Esophagus squamous epithelium (tissue), 5 donors: ENCODE measurements at regions not wholly inside any gene's neighbourhood (a gene's known extent, or its start where the extent isn't known, plus 50 kb on each side); places are given as distances from the start of the nearest gene placed in this dataset.
"Not testable (repeated sequence)": the region's sequence is repeated elsewhere in the genome, so short reads cannot be mapped to it uniquely, and the experiment has no call there.

Source experiments
- DNase-seq: peaks from one replicate; lab custom pipeline; 2025; lab: John Stamatoyannopoulos, UW
- H3K27ac ChIP-seq, 4 donors: fragments of 200-600 bp; sonication (generic); one replicate each; pipeline ENCODE4 v1.5.1; 2016 to 2019; ENCODE audit warnings: mild to moderate bottlenecking in 1 of 4
- H3K27me3 ChIP-seq, 4 donors: fragments of 200-600 bp; sonication (generic); 1 replicate in 3 of 4; 2 replicates in 1 of 4; pipeline versions ENCODE4 v1.5.1 to v1.6.0; 2017 to 2021; ENCODE audit warnings: antibody characterized with exemption in 1 of 4
- H3K36me3 ChIP-seq, 3 donors: fragments of 200-600 bp; sonication (generic); one replicate each; pipeline ENCODE4 v1.5.1; 2016 to 2019
- H3K4me1 ChIP-seq, 3 donors: fragments of 200-600 bp; sonication (generic); one replicate each; pipeline ENCODE4 v1.5.1; 2017 to 2019
- H3K4me3 ChIP-seq, 4 donors: fragments of 200-600 bp; sonication (generic); 1 replicate in 3 of 4; 2 replicates in 1 of 4; pipeline ENCODE4 v1.5.1; 2016 to 2019; ENCODE audit warnings: mild to moderate bottlenecking in 2 of 4, moderate library complexity in 1 of 4
- H3K9me3 ChIP-seq, 3 donors: fragments of 200-600 bp; sonication (generic); one replicate each; pipeline ENCODE4 v1.5.1; 2016 to 2019
- CTCF ChIP-seq, 6 experiments: fragments of 450-650 bp in 4 of 6; fragments of 200-600 bp in 2 of 6; sonication (generic) in 2 of 6; IDR thresholded peaks; one replicate each; pipeline ENCODE4 v1.5.1; 2016 to 2019; ENCODE audit warnings: antibody characterized with exemption in 6 of 6, mild to moderate bottlenecking in 4 of 6, moderate library complexity in 4 of 6
- POLR2A ChIP-seq, 4 donors: fragments of 450-650 bp; IDR thresholded peaks; one replicate each; pipeline ENCODE4 v1.6.1; 2017; ENCODE audit warnings: antibody characterized with exemption in 4 of 4, mild to moderate bottlenecking in 4 of 4, moderate library complexity in 3 of 4
- WGBS, 2 donors: methylation state at CpG; one replicate each; pipeline ENCODE4 v1.1.5; 2018; 5-methylcytosine and 5-hydroxymethylcytosine counted together
- intact Hi-C: fragments of 100-400 bp; cut with DNase I; formaldehyde crosslinking; loops from one replicate; pipeline ENCODE4 v1.15.0; 2022
- donor health status: DM: yes; HTN: yes; CAD: no.

- Histone ChIP-seq H3K9me3 (peaks cover 0 to 13% (median 0%) of the 10 kb centered on the region in 3 donors), H3K4me1 (no peaks in the 10 kb centered on the region), H3K27ac (no peak overlapping the region), H3K27me3 (no peaks in the 10 kb centered on the region), H3K36me3 (no peaks in the 10 kb centered on the region), H3K4me3 (no peak overlapping the region)
- no peak for DNase-seq
- TF ChIP-seq POLR2A (IDR thresholded peaks at IDR 0.05) (no peak), CTCF (IDR thresholded peaks at IDR 0.05) (no peak)
- intact Hi-C loops: no loop called here
Measured at GRCh38 chr14:48289701-48290100, 614.3 kb upstream of the MDGA2 start.

- peaks cover 0 to 16% (median 3%) of the 10 kb centered on the region in 3 donors for H3K9me3 ChIP-seq
- intact Hi-C loops, H3K36me3 ChIP-seq, H3K27me3 ChIP-seq, H3K27ac ChIP-seq, DNase-seq, H3K4me3 ChIP-seq, H3K4me1 ChIP-seq: not testable (repeated sequence)
- WGBS, 2 donors: 84 to 96% methylated on average over 5 to 8 of the region's 11 CpGs
Measured at GRCh38 chr14:48285217-48285616, 609.8 kb upstream of the MDGA2 start.

DNA sequence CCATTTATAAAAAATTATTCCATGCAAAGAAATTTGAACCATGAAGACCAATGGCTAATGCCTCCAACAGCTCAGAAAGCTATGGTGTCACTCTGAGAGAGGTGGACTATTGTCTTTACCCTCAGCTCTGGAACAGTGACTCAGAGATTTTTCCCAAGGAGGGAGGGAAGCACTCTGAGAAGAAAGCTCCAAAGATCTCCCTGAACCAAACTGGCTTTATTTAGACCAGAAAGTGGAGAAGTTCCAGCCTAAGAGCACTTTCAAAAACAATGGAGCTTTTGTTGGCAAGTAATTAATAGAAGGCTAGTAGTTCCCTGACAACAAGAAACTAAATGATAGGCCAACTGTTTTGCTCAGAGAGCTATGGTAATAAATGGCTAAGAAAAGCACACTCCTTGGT, 599.9 kb upstream of the MDGA2 start:
- H3K27ac ChIP-seq: no peak overlapping the region
- no peaks in the 10 kb centered on the region for H3K27me3 ChIP-seq
- TF ChIP-seq POLR2A (IDR thresholded peaks at IDR 0.05) (no peak), CTCF (IDR thresholded peaks at IDR 0.05) (no peak)
- H3K9me3 ChIP-seq: peaks cover 0 to 7% (median 3%) of the 10 kb centered on the region in 3 donors
- intact Hi-C loops: no loop called here
- no peaks in the 10 kb centered on the region for H3K36me3 ChIP-seq
- H3K4me1 ChIP-seq: no peaks in the 10 kb centered on the region
- H3K4me3 ChIP-seq: no peak overlapping the region
- DNase-seq: no peak

DNA sequence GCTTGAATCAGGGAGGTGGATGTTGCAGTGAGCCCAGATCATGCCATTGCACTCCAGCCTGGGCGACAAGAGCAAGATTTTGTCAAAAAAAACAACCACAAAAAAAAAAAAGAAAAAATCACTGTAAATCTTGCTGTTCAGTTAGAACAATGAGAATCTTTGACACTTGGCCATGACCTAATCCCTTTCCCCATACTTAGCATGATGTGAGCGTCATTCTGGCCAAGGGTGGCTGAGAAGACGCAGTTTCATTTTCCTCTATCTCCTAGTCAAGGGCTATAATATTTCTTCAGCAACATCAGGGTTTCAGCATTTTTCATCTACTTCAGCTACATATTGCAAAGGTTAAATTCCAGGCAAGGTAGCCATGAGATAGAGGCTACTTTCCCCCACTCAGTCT, 599.4 kb upstream of the MDGA2 start:
- no peaks in the 10 kb centered on the region for H3K36me3 ChIP-seq
- H3K4me1 ChIP-seq: no peaks in the 10 kb centered on the region
- DNase-seq: no peak
- no peak for TF ChIP-seq CTCF (IDR thresholded peaks at IDR 0.05)
- WGBS, 2 donors: 55 to 78% methylated on average over 3 of the region's 3 CpGs
- no peaks in the 10 kb centered on the region for H3K27me3 ChIP-seq
- peaks cover 0 to 7% (median 3%) of the 10 kb centered on the region in 3 donors for H3K9me3 ChIP-seq
- H3K27ac ChIP-seq: no peak overlapping the region
- H3K4me3 ChIP-seq: no peak overlapping the region
- intact Hi-C loops: no loop called here

DNA sequence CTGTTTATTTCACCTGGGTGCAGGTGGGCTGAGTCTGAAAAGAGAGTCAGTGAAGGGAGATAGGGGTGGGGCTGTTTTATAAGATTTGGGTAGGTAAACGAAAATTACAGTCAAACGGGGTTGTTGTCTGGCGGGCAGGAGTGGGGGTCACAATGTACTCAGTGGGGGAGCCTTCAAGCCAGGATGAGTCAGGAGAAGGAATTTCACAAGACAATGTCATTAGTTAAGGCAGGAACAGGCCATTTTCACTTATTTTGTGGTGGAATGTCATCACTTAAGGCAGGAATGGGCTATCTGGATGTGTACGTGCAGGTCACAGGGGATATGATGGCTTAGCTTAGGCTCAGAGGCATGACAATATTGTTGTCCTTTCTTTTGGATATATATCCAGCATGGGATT, 592.5 kb upstream of the MDGA2 start:
- H3K27me3 ChIP-seq, H3K27ac ChIP-seq, intact Hi-C loops, DNase-seq, H3K4me3 ChIP-seq, H3K9me3 ChIP-seq, H3K4me1 ChIP-seq, H3K36me3 ChIP-seq: not testable (repeated sequence)
- 52 to 63% methylated on average over 4 of the region's 4 CpGs for WGBS, 2 donors

DNA sequence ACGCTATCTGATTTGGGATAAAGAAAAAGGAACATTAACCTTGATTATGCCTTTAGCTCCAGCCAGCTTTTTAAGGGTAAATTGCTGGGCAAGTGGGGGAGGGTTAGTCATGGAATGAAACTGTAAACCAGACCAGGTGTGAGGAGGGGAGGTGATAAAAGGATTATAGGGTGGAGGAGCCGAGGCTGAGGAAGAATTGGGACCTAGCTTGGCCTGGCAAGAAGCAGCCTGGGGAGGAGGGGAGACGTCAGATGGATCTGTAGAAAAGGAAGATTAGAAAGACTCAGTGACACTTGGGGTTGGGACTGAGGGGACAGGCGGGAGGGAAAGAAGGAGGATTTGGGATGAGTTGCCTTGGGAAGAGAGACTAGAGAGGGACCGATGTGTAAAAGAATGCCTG, 590.8 kb upstream of the MDGA2 start:
- H3K4me3 ChIP-seq, intact Hi-C loops: not testable (repeated sequence)

GRCh38 chr14:48261436-48261835, 586.0 kb upstream of the MDGA2 start:
- intact Hi-C loops: no loop called here
- Histone ChIP-seq H3K27ac (no peak overlapping the region), H3K4me1 (no peaks in the 10 kb centered on the region), H3K4me3 (no peak overlapping the region), H3K27me3 (no peaks in the 10 kb centered on the region), H3K36me3 (no peaks in the 10 kb centered on the region), H3K9me3 (peaks cover 0 to 11% (median 0%) of the 10 kb centered on the region in 3 donors)
- TF ChIP-seq CTCF (IDR thresholded peaks at IDR 0.05) (no peak), POLR2A (IDR thresholded peaks at IDR 0.05) (no peak)
- DNase-seq: no peak
- WGBS, 2 donors: 67 to 68% methylated on average over 1 of the region's 1 CpG

More for the DNA sequence above, 590.8 kb upstream of the MDGA2 start:
- whole genome bisulfite sequencing, 2 donors: 40 to 44% methylated on average over 5 of the region's 5 CpGs
- DNase-seq, H3K27ac ChIP-seq, H3K9me3 ChIP-seq, H3K36me3 ChIP-seq, H3K4me1 ChIP-seq, H3K27me3 ChIP-seq: not testable (repeated sequence)

DNA sequence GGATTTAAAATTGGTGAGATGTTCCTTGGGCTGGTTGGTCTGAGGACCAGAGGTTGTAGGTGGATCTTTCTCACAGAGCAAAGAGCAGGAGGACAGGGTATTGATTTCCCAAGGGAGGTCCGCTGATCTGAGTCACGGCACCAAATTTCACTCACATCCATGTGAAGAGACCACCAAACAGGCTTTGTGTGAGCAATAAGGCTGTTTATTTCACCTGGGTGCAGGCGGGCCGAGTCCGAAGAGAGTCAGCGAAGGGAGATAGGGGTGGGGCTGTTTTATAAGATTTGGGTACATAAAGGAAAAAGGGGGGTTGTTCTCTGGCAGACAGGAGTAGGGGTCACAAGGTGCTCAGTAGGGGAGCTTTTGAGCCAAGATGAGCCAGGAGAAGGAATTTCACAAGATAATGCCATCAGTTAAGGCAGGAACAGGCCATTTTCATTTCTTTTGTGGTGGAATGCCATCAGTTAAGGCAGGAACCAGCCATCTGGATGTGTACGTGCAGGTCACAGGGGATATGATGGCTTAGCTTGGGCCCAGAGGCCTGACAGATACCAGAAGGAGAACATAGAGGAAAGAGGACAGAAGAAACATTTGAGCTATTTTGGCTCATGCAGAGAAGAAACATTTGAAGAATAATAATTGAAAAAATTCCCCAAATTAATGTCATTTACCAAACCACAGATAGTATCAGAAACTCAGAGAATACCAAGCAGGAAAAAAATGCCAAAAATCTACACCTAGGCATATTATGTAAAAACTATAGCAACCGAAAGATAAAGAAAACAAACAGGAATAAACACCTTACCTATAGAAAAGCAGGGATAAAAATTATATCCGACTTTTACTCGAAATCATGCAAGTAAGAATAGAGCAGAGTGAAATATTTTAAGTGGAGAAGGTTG, 585.2 kb upstream of the MDGA2 start:
- H3K9me3 ChIP-seq: peaks cover 0 to 11% (median 0%) of the 10 kb centered on the region in 3 donors
- H3K27me3 ChIP-seq, H3K27ac ChIP-seq, intact Hi-C loops, H3K4me3 ChIP-seq, H3K36me3 ChIP-seq, H3K4me1 ChIP-seq, DNase-seq: not testable (repeated sequence)
- WGBS, 2 donors: 83 to 88% methylated on average over 9 to 10 of the region's 10 CpGs

DNA sequence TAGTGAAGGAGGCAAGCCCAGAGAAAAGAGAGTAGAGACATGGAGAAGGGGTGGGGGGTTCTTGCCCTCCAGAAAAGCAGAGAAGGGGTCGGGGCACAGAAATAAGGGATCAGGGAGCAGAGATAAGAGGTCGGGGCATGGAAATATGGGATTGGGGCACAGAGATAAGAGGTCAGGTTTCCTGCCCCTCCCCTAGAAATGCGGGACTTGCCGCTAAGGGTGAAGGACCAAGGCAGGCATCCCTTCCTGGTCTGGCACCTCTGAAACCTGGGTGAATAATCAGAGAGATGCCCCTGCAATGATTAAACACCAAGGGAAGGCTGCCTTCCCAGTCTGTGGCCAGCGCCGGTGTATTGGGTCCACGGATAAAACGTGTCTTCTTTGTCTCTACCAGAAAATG, 584.5 kb upstream of the MDGA2 start:
- H3K27ac ChIP-seq, DNase-seq, intact Hi-C loops, H3K4me3 ChIP-seq, H3K4me1 ChIP-seq, H3K36me3 ChIP-seq, H3K27me3 ChIP-seq: not testable (repeated sequence)
- WGBS, 2 donors: 78 to 82% methylated on average over 8 of the region's 8 CpGs
- peaks cover 0 to 11% (median 0%) of the 10 kb centered on the region in 3 donors for H3K9me3 ChIP-seq
